GM19328 (cell line): ENCODE measurements at regions not wholly inside any gene's neighbourhood (a gene's known extent, or its start where the extent isn't known, plus 50 kb on each side); places are given as distances from the start of the nearest gene placed in this dataset.

Source experiments
- ATAC-seq: cut with Tn5 transposase; IDR thresholded peaks from one replicate; pipeline ENCODE4 v1.9.1; 2021; ENCODE audit warnings: mild to moderate bottlenecking, moderate library complexity; ENCODE audit not compliant: unreplicated experiment

DNA sequence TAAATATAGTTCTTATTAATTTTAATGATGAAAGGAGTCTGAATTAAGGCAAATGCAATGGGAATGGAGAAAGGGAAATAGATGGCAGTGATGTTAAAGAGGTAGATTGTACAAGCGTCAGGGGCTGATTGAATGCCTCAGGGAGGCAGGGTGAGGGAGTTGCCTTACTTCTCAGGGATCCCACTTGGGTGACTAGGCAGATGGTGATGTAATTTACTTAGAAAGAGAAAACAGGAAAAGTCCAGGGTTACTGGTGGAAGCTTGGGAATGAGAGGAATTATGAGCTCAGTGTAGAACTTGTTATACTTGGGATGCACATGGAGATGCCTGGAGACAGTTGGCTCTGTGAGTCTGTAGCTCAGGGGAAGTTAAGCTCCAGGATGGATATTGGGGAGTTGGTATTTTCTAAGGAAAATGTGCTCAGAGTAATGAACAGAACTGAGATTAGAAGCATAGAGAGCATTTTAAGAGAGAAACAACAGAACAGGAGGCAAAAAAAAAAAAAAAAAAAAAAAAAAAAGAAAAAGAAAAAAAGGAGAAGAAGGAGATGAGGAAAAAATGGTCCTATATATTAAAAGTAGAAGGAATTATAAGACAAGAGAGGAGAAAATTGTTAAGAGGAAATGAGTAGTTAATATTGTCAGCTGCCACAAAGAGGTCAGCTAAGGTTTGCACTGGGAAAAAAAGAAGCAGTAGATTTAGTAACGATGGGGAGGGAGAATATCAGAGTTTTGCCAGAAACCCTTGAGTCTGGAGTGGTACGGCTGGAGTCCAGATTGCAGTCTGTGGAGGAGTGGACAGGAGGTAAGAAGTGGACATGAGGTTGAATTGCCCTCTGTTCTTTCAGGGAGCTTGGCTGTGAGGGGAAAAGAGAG, 88.0 kb upstream of the ELL2 start:
- no peak for ATAC-seq

DNA sequence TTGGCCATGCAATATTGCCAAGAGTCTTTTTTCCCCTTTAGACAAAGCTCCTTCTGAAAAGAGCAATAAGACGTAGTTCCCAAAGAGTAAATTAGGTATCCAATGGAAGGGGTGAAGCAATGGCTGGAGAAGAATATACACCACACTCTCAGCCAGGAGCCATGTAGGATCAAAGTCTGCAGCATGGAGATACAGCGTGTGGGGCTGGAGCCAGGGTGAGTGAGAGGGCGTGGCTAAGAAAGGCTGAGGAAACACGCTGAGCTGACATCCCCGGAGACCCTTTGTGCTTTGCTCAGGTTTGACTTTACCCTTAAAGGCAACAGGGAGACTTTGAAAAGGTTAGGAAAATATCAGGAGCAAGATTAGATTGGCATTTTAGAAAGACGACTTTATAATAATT, 87.1 kb upstream of the ELL2 start:
- ATAC-seq, result no peak

- no peak for ATAC-seq
These were observed 84.2 kb upstream of the ELL2 start for GRCh38 chr5:96045888-96046287.

GRCh38 chr5:96043446-96043845, 81.8 kb upstream of the ELL2 start:
- ATAC-seq, result no peak

- ATAC-seq, result no peak
These were observed 75.5 kb upstream of the ELL2 start for GRCh38 chr5:96037128-96037527.

GRCh38 chr5:96036301-96036700, 74.7 kb upstream of the ELL2 start:
- no peak for ATAC-seq

DNA sequence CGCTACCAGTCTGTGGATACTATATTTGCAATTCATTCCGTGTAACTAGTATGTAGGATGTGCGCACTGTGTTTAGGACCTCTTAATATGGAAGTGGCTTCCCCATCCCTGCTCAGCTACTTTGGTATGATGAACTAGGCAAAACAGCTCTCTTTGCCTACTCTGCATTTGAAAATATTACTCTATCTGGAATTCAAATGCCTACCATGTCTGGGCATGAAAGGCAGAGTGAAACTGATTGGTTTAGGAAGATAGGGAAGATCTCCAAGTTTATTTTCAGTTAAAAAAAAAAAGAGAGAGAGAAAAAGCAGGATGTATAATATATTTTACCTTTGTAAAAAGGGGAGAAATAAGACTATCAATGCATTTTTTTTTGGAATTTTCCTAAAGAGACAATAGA, 74.1 kb upstream of the ELL2 start:
- no peak for ATAC-seq

DNA sequence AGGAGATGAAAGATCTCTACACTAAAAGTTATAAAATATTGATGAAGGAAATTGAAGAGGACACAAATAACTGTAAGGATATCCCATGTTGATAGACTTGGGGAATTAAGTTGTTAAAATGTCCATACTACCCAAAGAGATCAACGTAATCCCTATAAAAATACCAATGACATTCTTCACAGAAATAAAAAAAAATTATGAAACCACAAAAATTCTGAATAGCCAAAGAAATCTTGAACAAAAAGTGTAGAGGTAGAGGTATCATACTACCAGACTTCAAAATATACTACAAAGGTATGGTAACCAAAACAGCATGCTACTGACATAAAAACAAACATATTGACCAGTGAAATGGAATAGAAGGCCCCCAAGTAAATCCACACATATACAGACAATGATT, 71.5 kb upstream of the ELL2 start:
- ATAC-seq, result no peak

- no peak for ATAC-seq
These were observed 70.2 kb upstream of the ELL2 start for GRCh38 chr5:96031811-96032261.

DNA sequence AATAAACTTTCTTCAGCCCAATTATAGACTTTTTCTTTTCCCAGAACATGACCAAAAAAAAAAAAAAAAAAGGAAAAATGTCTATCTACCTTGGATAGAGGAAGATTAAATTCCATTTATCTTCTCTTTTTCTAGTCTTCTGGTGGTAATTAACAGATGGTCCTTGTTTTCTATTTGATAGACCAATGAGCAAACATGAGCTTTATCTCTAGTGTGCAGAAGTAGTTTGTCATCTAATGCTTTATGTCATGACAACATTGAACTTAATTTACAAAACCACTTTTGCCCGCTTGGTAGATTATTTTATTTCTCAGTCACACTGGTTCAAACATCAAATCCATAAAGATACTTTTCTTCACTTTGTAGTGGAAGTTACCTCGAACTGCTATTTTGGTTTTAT, 69.5 kb upstream of the ELL2 start:
- ATAC-seq, result no peak

- no peak for ATAC-seq
These were observed 64.9 kb upstream of the ELL2 start for GRCh38 chr5:96026406-96027041.

DNA sequence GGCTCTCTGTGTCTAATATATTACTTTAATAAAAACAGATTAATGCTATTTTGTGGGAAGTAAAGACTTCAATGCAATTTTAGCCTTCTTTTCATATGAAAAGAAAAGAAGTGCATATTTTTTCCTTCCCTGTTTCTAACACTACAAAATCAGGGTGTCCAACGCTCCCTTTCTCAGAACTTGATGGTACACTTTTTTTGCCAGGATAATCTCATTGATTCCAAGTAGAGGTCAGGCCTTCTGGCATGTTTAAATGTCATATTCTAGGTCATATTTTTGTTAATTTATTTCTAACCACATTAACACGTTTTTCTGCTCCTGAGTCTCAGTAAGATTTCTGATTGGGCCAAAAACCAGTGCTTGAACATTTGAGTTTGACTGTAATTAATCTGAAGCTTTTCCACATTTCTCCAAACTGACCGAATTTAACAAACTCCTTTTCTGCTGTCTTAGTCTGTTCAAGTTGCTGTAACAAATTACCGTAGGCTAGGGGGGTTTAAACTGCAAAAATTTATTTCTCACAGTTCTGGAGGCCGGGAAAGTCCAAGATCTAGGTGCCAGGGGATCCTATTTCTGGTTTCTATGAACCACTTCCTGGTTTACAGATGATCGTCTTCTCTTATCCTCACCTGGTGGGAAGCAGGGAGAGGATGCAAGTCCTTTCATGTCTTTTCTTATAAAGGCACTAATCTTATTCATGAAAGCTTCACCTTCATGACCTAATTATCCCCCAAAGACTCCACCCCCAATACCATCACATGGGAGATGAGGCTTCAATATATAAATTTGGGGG, 63.2 kb upstream of the ELL2 start:
- no peak for ATAC-seq

DNA sequence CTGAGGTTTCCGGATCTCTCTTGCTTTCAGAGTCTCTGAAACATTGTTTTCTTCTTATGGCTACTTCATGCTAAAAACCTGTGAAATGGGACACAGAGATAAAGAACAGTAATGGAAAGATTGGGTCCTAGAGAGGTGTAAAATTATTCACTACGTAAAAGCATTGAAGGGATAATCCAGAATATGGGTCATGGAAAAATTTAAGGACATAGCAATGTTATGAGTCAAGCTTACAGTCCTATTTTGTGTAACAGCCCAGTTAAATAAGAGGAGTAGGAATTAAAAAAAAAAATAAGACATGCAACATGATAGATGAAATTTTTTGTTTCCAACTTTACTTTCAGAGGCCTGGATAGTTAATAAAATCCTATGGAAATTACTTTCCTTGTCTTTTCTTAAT, 61.9 kb upstream of the ELL2 start:
- ATAC-seq, result no peak

GRCh38 chr5:96022971-96023370, 61.3 kb upstream of the ELL2 start:
- ATAC-seq, result no peak

- no peak for ATAC-seq
These were observed 56.3 kb upstream of the ELL2 start for GRCh38 chr5:96017951-96018350.

DNA sequence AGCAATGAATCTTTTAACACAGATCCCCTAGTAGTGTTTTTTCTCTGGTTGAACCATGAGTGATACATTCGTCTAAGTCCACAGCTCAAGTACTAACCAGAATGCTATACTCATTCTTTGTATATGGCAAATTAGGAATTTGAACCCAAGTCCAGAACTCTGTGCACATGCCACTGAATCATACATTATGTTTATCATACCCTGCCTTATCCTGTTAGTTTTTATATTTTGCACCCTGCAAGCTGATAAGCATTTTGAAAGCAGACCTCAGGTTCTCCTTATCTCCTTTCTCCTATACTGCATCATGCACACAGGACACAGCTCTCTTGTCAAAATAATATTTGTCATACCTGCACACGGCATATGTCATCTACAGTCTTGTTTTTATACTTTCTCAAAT, 54.6 kb upstream of the ELL2 start:
- ATAC-seq, result no peak

DNA sequence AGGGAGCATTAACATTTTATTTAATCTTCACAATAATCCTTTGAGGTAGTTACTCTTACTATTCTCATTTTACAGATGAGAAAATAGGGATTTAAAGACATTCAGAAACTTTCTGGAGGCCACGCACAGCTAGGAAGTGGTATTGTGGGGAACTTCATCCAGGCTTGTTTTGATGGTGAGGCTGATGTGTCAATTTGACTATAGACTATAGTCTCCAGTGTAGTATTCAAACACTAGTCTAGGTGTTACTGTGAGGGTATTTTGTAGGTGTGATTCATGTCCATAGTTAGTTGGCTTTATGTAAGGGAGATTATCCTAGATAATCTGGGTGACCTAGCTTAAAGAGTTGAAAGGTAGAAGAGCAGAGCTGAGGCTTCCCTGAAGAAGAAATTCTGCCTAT, 54.1 kb upstream of the ELL2 start:
- no peak for ATAC-seq

DNA sequence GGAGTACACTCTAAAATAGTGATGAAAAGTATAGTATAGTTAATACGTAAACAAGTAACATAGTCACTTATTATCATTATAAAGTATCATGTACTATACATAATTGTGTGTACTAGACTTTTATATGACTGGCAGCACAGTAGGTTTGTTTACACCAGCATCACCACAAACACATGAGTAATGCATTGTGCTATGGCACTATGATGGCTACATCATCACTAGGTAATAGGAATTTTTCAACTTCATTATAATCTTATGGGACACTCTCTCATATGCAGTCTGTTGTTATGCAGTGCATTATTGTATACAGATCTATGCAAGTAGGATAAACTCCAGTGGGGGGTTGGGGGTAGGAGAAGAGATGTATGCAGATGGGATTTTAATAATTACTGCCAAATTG, 52.7 kb upstream of the ELL2 start:
- ATAC-seq, result no peak

- no peak for ATAC-seq
These were observed 51.6 kb upstream of the ELL2 start for GRCh38 chr5:96013254-96013653.

DNA sequence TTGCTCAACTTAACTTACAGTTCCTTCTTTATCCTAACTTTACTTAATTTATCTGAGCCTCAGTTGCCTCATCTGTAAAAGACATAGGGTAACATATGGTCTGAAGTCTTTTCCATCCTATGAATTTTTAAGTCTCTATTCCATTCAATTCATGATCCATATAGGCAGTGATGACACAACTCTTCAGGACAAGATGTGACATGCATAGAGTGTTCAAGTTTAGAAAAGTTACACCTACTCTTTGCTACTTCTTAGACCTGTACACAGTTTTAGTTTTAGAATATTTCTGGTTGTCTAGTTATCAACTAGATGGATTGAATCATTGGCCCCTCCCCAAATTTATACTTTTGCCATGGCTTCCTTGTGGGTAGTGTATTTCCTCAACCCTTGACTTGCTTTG, 50.7 kb upstream of the ELL2 start:
- no peak for ATAC-seq
